ENCODE measurements at regions not wholly inside any gene's neighbourhood (a gene's known extent, or its start where the extent isn't known, plus 50 kb on each side); places are given as distances from the start of the nearest gene placed in this dataset.

- DNase-seq, result no peak
Observed at GRCh38 chr4:140316799-140317198, 56.6 kb upstream of the SCOC start.

- DNase-seq, result no peak
Observed at GRCh38 chr4:140315970-140316369, 57.5 kb upstream of the SCOC start.

GRCh38 chr4:140315438-140315837 lies 58.0 kb upstream of the SCOC start:
- DNase-seq, result no peak

- DNase-seq, result no peak
Observed at GRCh38 chr4:140315019-140315418, 58.4 kb upstream of the SCOC start.

- DNase-seq, result no peak
Observed at GRCh38 chr4:140312100-140312499, 61.3 kb upstream of the SCOC start.

GRCh38 chr4:140311257-140311835 lies 62.1 kb upstream of the SCOC start:
- no peak for DNase-seq

- DNase-seq, result no peak
Observed at GRCh38 chr4:140309124-140309870, 64.1 kb upstream of the SCOC start.

- DNase-seq, result no peak
Observed at GRCh38 chr4:140308366-140309123, 64.9 kb upstream of the SCOC start.

GRCh38 chr4:140305053-140305452 lies 68.4 kb upstream of the SCOC start:
- no peak for DNase-seq

GRCh38 chr4:140304346-140304745 lies 69.1 kb upstream of the SCOC start:
- DNase-seq, result no peak

GRCh38 chr4:140302151-140302859 lies 71.1 kb upstream of the SCOC start:
- DNase-seq, result no peak

- DNase-seq, result no peak
Observed at GRCh38 chr4:140300271-140300970, 73.0 kb upstream of the SCOC start.

GRCh38 chr4:140298001-140298400 lies 75.4 kb upstream of the SCOC start:
- no peak for DNase-seq

GRCh38 chr4:140297221-140297570 lies 76.2 kb upstream of the SCOC start:
- no peak for DNase-seq

- no peak for DNase-seq
Observed at GRCh38 chr4:140296335-140297220, 76.9 kb upstream of the SCOC start.

- DNase-seq, result no peak
Observed at GRCh38 chr4:140293979-140294378, 79.5 kb upstream of the SCOC start.

GRCh38 chr4:140291259-140291658 lies 82.2 kb upstream of the SCOC start:
- no peak for DNase-seq

- DNase-seq, result no peak
Observed at GRCh38 chr4:140289486-140289885, 84.0 kb upstream of the SCOC start.

GRCh38 chr4:140286456-140286855 lies 87.0 kb upstream of the SCOC start:
- DNase-seq, result no peak

GRCh38 chr4:140284456-140284855 lies 89.0 kb upstream of the SCOC start:
- DNase-seq, result no peak
